IMR-90 (cell line): ENCODE measurements at regions not wholly inside any gene's neighbourhood (a gene's known extent, or its start where the extent isn't known, plus 50 kb on each side); places are given as distances from the start of the nearest gene placed in this dataset.

Source experiments
- ATAC-seq: fragments of 200-7000 bp; cut with Tn5 transposase; 2 replicates; pipeline ENCODE4 v1.9.1; 2020; ENCODE audit warnings: low read depth, mild to moderate bottlenecking, moderate library complexity
- BruUV-seq: library from RNA; stranded (reverse); fragments of 400-500 nt; replicated peaks from 2 replicates; lab custom pipeline; 2021; lab: Mats Ljungman, UMichigan
- CTCF ChIA-PET: fragments of 300-600 bp; formaldehyde crosslinking; extraction: SDS; loops from one replicate; lab custom pipeline; 2021; ENCODE audit warnings: antibody characterized with exemption; lab: Yijun Ruan, JAX
- POLR2A ChIA-PET: fragments of 300-600 bp; sonication (Branson Sonifier 250); formaldehyde crosslinking; loops from one replicate; lab custom pipeline; 2022; ENCODE audit warnings: antibody characterized with exemption; ENCODE audit not compliant: unreplicated experiment; lab: Charles Lee
- DNase-seq: peaks from one replicate; pipeline ENCODE4 v3.0.0; 2013
- H2AFZ ChIP-seq: replicated peaks from 2 replicates; pipeline ENCODE3; 2013; ENCODE audit warnings: low read length, mild to moderate bottlenecking; ENCODE audit not compliant: poor library complexity
- H2AK5ac ChIP-seq: 2 replicates; pipeline ENCODE4 v1.6.1; 2013; ENCODE audit warnings: low read depth, low read length, inconsistent platforms
- H2AK9ac ChIP-seq: replicated peaks from 2 replicates; pipeline ENCODE3; 2013; ENCODE audit warnings: mild to moderate bottlenecking, low read depth, low read length, moderate library complexity; ENCODE audit not compliant: poor library complexity
- H2BK120ac ChIP-seq: 2 replicates; pipeline ENCODE4 v1.6.1; 2013; ENCODE audit warnings: low read depth, low read length, inconsistent platforms
- H2BK15ac ChIP-seq: 3 replicates; pipeline ENCODE4 v1.6.1; 2013; ENCODE audit warnings: low read depth, low read length, inconsistent platforms
- H2BK20ac ChIP-seq: 2 replicates; pipeline ENCODE4 v1.6.1; 2013; ENCODE audit warnings: low read depth, mild to moderate bottlenecking, inconsistent platforms, low read length, moderate library complexity
- H2BK5ac ChIP-seq: 2 replicates; pipeline ENCODE4 v1.6.1; 2013; ENCODE audit warnings: mild to moderate bottlenecking, low read depth, low read length, inconsistent platforms; ENCODE audit not compliant: poor library complexity, severe bottlenecking
- H3K14ac ChIP-seq: replicated peaks from 2 replicates; pipeline ENCODE4 v1.6.1; 2013; ENCODE audit warnings: low read depth, low read length, inconsistent platforms
- H3K18ac ChIP-seq: 2 replicates; pipeline ENCODE4 v1.6.1; 2013; ENCODE audit warnings: low read depth, low read length, control low read depth
- H3K23ac ChIP-seq: 2 replicates; pipeline ENCODE4 v1.6.1; 2013; ENCODE audit warnings: low read depth, low read length, inconsistent platforms
- H3K27ac ChIP-seq: 2 replicates; pipeline ENCODE4 v1.5.1; 2013; ENCODE audit warnings: mild to moderate bottlenecking, control low read depth, low read length; ENCODE audit not compliant: insufficient read depth
- H3K27me3 ChIP-seq: 2 replicates; pipeline ENCODE4 v1.6.1; 2013; ENCODE audit warnings: low read length; ENCODE audit not compliant: control insufficient read depth, insufficient read depth
- H3K36me3 ChIP-seq: 2 replicates; pipeline ENCODE4 v1.6.1; 2013; ENCODE audit warnings: low read length, mixed read lengths; ENCODE audit not compliant: control insufficient read depth, insufficient read depth
- H3K4ac ChIP-seq: 2 replicates; pipeline ENCODE4 v1.6.1; 2013; ENCODE audit warnings: low read depth, low read length, inconsistent platforms
- H3K4me1 ChIP-seq: 2 replicates; pipeline ENCODE4 v1.6.1; 2013; ENCODE audit warnings: low read length, mixed read lengths; ENCODE audit not compliant: control insufficient read depth, insufficient read depth
- H3K4me2 ChIP-seq: 2 replicates; pipeline ENCODE4 v1.6.1; 2013; ENCODE audit warnings: low read depth, mild to moderate bottlenecking, control low read depth, low read length, moderate library complexity
- H3K4me3 ChIP-seq: 2 replicates; pipeline ENCODE4 v1.5.1; 2013; ENCODE audit warnings: low read depth, mild to moderate bottlenecking, control low read depth, low read length, moderate library complexity; ENCODE audit not compliant: insufficient read depth
- H3K56ac ChIP-seq: 2 replicates; pipeline ENCODE4 v1.6.1; 2013; ENCODE audit warnings: low read length, inconsistent platforms; ENCODE audit not compliant: insufficient read depth; ENCODE audit errors: extremely low read depth
- H3K79me1 ChIP-seq, 2 experiments: 2 replicates each; pipeline ENCODE4 v1.6.1; 2013; ENCODE audit warnings: low read length in 2 of 2, inconsistent platforms in 1 of 2, low read depth in 1 of 2
- H3K9ac ChIP-seq: 2 replicates; pipeline ENCODE4 v1.6.1; 2013; ENCODE audit warnings: low read depth, low read length, control low read depth
- H3K9me1 ChIP-seq: 2 replicates; pipeline ENCODE4 v1.6.1; 2013; ENCODE audit warnings: low read length, inconsistent platforms; ENCODE audit not compliant: insufficient read depth
- H3K9me3 ChIP-seq: 2 replicates; pipeline ENCODE4 v1.6.1; 2013; ENCODE audit warnings: low read length; ENCODE audit not compliant: control insufficient read depth, insufficient read depth
- H4K20me1 ChIP-seq: 2 replicates; pipeline ENCODE4 v1.6.1; 2013; ENCODE audit warnings: low read length, inconsistent platforms; ENCODE audit not compliant: insufficient read depth
- H4K5ac ChIP-seq: 2 replicates; pipeline ENCODE4 v1.6.1; 2013; ENCODE audit warnings: mild to moderate bottlenecking, low read depth, low read length, control low read depth
- H4K8ac ChIP-seq, 2 experiments: 2 replicates each; pipeline ENCODE4 v1.6.1; 2013; ENCODE audit warnings: low read depth in 2 of 2, low read length in 2 of 2, control low read depth in 1 of 2, inconsistent platforms in 1 of 2
- H4K91ac ChIP-seq: 2 replicates; pipeline ENCODE4 v1.6.1; 2013; ENCODE audit warnings: low read depth, low read length, inconsistent platforms; ENCODE audit not compliant: insufficient read depth
- CEBPB ChIP-seq: IDR thresholded peaks from 2 replicates; pipeline ENCODE4 v1.6.1; 2012; ENCODE audit warnings: low read depth, low read length, improper control_type of control experiment
- MXI1 ChIP-seq: IDR thresholded peaks from 2 replicates; pipeline ENCODE4 v1.6.1; 2012; ENCODE audit warnings: low read depth, mild to moderate bottlenecking, low read length, moderate library complexity, borderline replicate concordance
- WGBS, 2 experiments: methylation state at CpG; one replicate each; pipeline versions ENCODE4 v1.1.5 to v1.1.7; 2013; ENCODE audit warnings: missing lambda C conversion rate in 2 of 2; ENCODE audit not compliant: insufficient read length in 1 of 2; ENCODE audit errors: extremely low coverage in 2 of 2; 5-methylcytosine and 5-hydroxymethylcytosine counted together
- dilution Hi-C: fragments of 300-500 bp; cut with HindIII; formaldehyde crosslinking; loops from one replicate; pipeline ENCODE4 v1.14.3; 2018; ENCODE audit warnings: low sequenced_read_pairs; ENCODE audit not compliant: unreplicated experiment
- in situ Hi-C: fragments of 300-500 bp; cut with MboI; formaldehyde crosslinking; loops from 3 replicates; pipeline ENCODE4 v1.14.3; 2019; ENCODE audit warnings: low sequenced_read_pairs, inconsistent platforms, mixed read lengths
- intact Hi-C: fragments of 100-400 bp; cut with micrococcal nuclease; formaldehyde crosslinking; loops from 2 replicates; pipeline ENCODE4 v1.10.0; 2022
- TF ChIP-seq, protein P1 (sequence below): fragments of 150-350 bp; IDR thresholded peaks from 2 replicates; pipeline ENCODE4 v1.6.1; 2017; ENCODE audit warnings: mild to moderate bottlenecking, antibody characterized with exemption, low read length, low read depth

- no CpG with 5 or more reads among the region's 5 CpGs for WGBS, 2 experiments
- H4K20me1 ChIP-seq, result no peaks in the 10 kb centered on the region
- no peak overlapping the region for H3K56ac ChIP-seq
- no peak overlapping the region for H3K27ac ChIP-seq
- H3K4me1 ChIP-seq, result no peaks in the 10 kb centered on the region
- no peak overlapping the region for H3K23ac ChIP-seq
- intact Hi-C loops (no loop called here), dilution Hi-C loops (no loop called here), in situ Hi-C loops (no loop called here)
- no peak overlapping the region for H3K14ac ChIP-seq
- DNase-seq, result no peak
- no peak for ATAC-seq
- no peak overlapping the region for H2BK20ac ChIP-seq
- no peak overlapping the region for H3K4ac ChIP-seq
- H4K91ac ChIP-seq, result no peak overlapping the region
- H3K18ac ChIP-seq, result no peak overlapping the region
- no peak overlapping the region for H2AFZ ChIP-seq
- no peaks in the 10 kb centered on the region for H3K36me3 ChIP-seq
- no peak overlapping the region for H2AK5ac ChIP-seq
- H4K5ac ChIP-seq, result no peak overlapping the region
- no peak overlapping the region for H2BK15ac ChIP-seq
- no peak overlapping the region for H2AK9ac ChIP-seq
- H3K4me2 ChIP-seq, result no peak overlapping the region
- no peaks in the 10 kb centered on the region for H3K27me3 ChIP-seq
- H3K9me1 ChIP-seq, result no peaks in the 10 kb centered on the region
- H3K9ac ChIP-seq, result no peak overlapping the region
- no peaks in the 10 kb centered on the region for H3K79me1 ChIP-seq
- CTCF ChIA-PET, result no interaction called here
- no peaks in the 10 kb centered on the region; the same call in 1 of the 2 replicates for H3K9me3 ChIP-seq
- H2BK120ac ChIP-seq, result no peak overlapping the region
- H2BK5ac ChIP-seq, result no peak overlapping the region
- POLR2A ChIA-PET, result no interaction called here
- H3K4me3 ChIP-seq, result no peak overlapping the region
- no peak overlapping the region for H4K8ac ChIP-seq
- no peak for TF ChIP-seq MXI1
- TF ChIP-seq, protein P1, sequence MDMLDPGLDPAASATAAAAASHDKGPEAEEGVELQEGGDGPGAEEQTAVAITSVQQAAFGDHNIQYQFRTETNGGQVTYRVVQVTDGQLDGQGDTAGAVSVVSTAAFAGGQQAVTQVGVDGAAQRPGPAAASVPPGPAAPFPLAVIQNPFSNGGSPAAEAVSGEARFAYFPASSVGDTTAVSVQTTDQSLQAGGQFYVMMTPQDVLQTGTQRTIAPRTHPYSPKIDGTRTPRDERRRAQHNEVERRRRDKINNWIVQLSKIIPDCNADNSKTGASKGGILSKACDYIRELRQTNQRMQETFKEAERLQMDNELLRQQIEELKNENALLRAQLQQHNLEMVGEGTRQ, result no peak
- no peak for TF ChIP-seq CEBPB
- no TSS peak for BruUV-seq
Measured at GRCh38 chr12:113587720-113588119, 116.0 kb upstream of the LHX5 start.
